CD14-positive monocyte (primary cell): ENCODE measurements at regions not wholly inside any gene's neighbourhood (a gene's known extent, or its start where the extent isn't known, plus 50 kb on each side); places are given as distances from the start of the nearest gene placed in this dataset.

ENCODE experiments used
- DNase-seq, 3 donors: peaks; one replicate each; pipeline ENCODE4 v3.0.0-alpha.2; 2011 to 2022
- H2AFZ ChIP-seq: 2 replicates; pipeline ENCODE4 v1.6.0; 2012; ENCODE audit warnings: mild to moderate bottlenecking, low read depth, low read length, inconsistent platforms; ENCODE audit not compliant: insufficient read depth, poor library complexity, severe bottlenecking
- H3K27ac ChIP-seq, 2 donors: 1 replicate in 1 of 2; 2 replicates in 1 of 2; pipeline ENCODE4 v1.5.1; 2012 to 2013; ENCODE audit warnings: low read length in 2 of 2, control low read depth in 1 of 2, inconsistent platforms in 1 of 2, low read depth in 1 of 2, mild to moderate bottlenecking in 1 of 2
- H3K27me3 ChIP-seq, 2 donors: one replicate each; pipeline versions ENCODE4 v1.6.0 to v1.6.1; 2011 to 2013; ENCODE audit warnings: low read length in 2 of 2; ENCODE audit not compliant: control insufficient read depth in 2 of 2, insufficient read depth in 2 of 2
- H3K36me3 ChIP-seq, 2 donors: replicated peaks in 1 of 2; 1 replicate in 1 of 2; 2 replicates in 1 of 2; pipeline versions ENCODE4 v1.5.1 to v1.6.1; 2012 to 2013; ENCODE audit warnings: low read length in 2 of 2, control low read depth in 1 of 2, inconsistent platforms in 1 of 2, mild to moderate bottlenecking in 1 of 2; ENCODE audit not compliant: insufficient read depth in 2 of 2, control insufficient read depth in 1 of 2
- H3K4me1 ChIP-seq, 2 donors: 1 replicate in 1 of 2; 2 replicates in 1 of 2; pipeline versions ENCODE4 v1.5.1 to v1.6.1; 2012 to 2013; ENCODE audit warnings: low read length in 2 of 2, control low read depth in 1 of 2, inconsistent platforms in 1 of 2, mild to moderate bottlenecking in 1 of 2, moderate library complexity in 1 of 2; ENCODE audit not compliant: insufficient read depth in 2 of 2, control insufficient read depth in 1 of 2
- H3K4me2 ChIP-seq: replicated peaks from 2 replicates; pipeline ENCODE3; 2012; ENCODE audit warnings: low read length, moderate library complexity, mild to moderate bottlenecking; ENCODE audit not compliant: poor library complexity, severe bottlenecking; ENCODE audit errors: extremely low read depth
- H3K4me3 ChIP-seq, 3 experiments: fragments of 200-600 bp in 1 of 3; sonication (generic) in 1 of 3; replicated peaks in 1 of 3; 1 replicate in 2 of 3; 2 replicates in 1 of 3; pipeline ENCODE4 v1.5.1; 2011 to 2013; ENCODE audit warnings: low read length in 3 of 3, mild to moderate bottlenecking in 3 of 3, control low read depth in 2 of 3, low read depth in 2 of 3, inconsistent platforms in 1 of 3, moderate library complexity in 1 of 3
- H3K79me2 ChIP-seq: 2 replicates; pipeline ENCODE4 v1.6.0; 2012; ENCODE audit warnings: mild to moderate bottlenecking, control low read depth, inconsistent platforms, low read length, moderate library complexity; ENCODE audit not compliant: insufficient read depth
- H3K9ac ChIP-seq: 2 replicates; pipeline ENCODE4 v1.6.0; 2017; ENCODE audit warnings: low read length, mild to moderate bottlenecking; ENCODE audit not compliant: insufficient read depth, poor library complexity, severe bottlenecking
- H3K9me3 ChIP-seq, 2 donors: replicated peaks in 1 of 2; 1 replicate in 1 of 2; 2 replicates in 1 of 2; pipeline versions ENCODE4 v1.5.1 to v1.6.1; 2012 to 2013; ENCODE audit warnings: low read length in 2 of 2, control low read depth in 1 of 2; ENCODE audit not compliant: control insufficient read depth in 1 of 2, insufficient read depth in 1 of 2
- H4K20me1 ChIP-seq: 2 replicates; pipeline ENCODE4 v1.6.0; 2012; ENCODE audit warnings: mild to moderate bottlenecking, low read length, control low read depth, moderate library complexity; ENCODE audit not compliant: insufficient read depth
- H3K27ac Mint-ChIP-seq, 7 donors: one replicate each; pipeline ENCODE4 v1.8.0; 2020; ENCODE audit warnings: mild to moderate bottlenecking in 7 of 7, mixed read lengths in 7 of 7, moderate library complexity in 6 of 7, inconsistent platforms in 2 of 7
- H3K27me3 Mint-ChIP-seq, 3 donors: one replicate each; pipeline ENCODE4 v1.8.0; 2021 to 2022; ENCODE audit warnings: low read depth in 3 of 3, mild to moderate bottlenecking in 3 of 3, mixed read lengths in 3 of 3, moderate library complexity in 3 of 3, inconsistent platforms in 1 of 3
- H3K36me3 Mint-ChIP-seq, 2 donors: one replicate each; pipeline ENCODE4 v1.8.0; 2020; ENCODE audit warnings: mixed read lengths in 2 of 2, inconsistent platforms in 1 of 2, mild to moderate bottlenecking in 1 of 2
- H3K4me1 Mint-ChIP-seq: one replicate; pipeline ENCODE4 v1.8.0; 2020; ENCODE audit warnings: mild to moderate bottlenecking, mixed read lengths
- H3K4me3 Mint-ChIP-seq, 2 donors: one replicate each; pipeline ENCODE4 v1.8.0; 2020; ENCODE audit warnings: mild to moderate bottlenecking in 2 of 2, mixed read lengths in 2 of 2, moderate library complexity in 1 of 2
- H3K9me3 Mint-ChIP-seq, 7 donors: one replicate each; pipeline ENCODE4 v1.8.0; 2020 to 2022; ENCODE audit warnings: mixed read lengths in 7 of 7, mild to moderate bottlenecking in 6 of 7, moderate library complexity in 6 of 7, inconsistent platforms in 2 of 7
- WGBS: methylation state at CpG from one replicate; pipeline ENCODE4 v1.1.5; 2013; ENCODE audit warnings: missing lambda C conversion rate; ENCODE audit not compliant: insufficient coverage; 5-methylcytosine and 5-hydroxymethylcytosine counted together
- intact Hi-C, 2 donors: fragments of 100-400 bp; cut with micrococcal nuclease; formaldehyde crosslinking; loops; one replicate each; pipeline versions ENCODE4 v1.15.0 to v1.15.1; 2023
- TF ChIP-seq, protein P1 (sequence below): fragments of 200-600 bp; IDR thresholded peaks from one replicate; pipeline ENCODE4 v1.8.0; 2022; ENCODE audit warnings: antibody characterized with exemption, mild to moderate bottlenecking

DNA sequence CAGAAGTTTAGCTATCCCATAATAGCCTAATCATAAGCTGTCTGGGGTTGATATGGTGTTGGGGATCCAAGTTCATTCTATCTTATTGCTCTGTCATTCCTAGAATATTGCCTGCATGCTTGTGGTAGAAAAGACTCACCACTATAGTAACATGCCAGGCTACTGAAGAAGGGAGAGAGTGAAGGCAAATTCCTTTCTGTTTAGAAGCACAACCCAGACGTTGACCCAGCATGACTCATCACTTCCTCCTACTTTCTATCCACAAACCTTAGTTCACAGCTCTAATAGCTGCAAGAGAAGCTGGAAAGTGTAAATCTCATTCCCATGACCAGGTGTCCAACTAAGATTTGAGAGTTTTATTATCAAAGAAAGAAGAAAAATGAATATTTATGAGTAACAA is 57.8 kb upstream of the NMD3 start:
- Histone ChIP-seq H3K4me1 (no peaks in the 10 kb centered on the region), H3K36me3 (no peaks in the 10 kb centered on the region), H3K9me3 (peaks cover 10 to 19% of the 10 kb centered on the region in 2 donors), H3K4me2 (no peak overlapping the region), H2AFZ (no peak overlapping the region), H3K27me3 (no peaks in the 10 kb centered on the region), H3K9ac (no peak overlapping the region), H3K27ac (no peak overlapping the region), H3K79me2 (no peaks in the 10 kb centered on the region), H3K4me3 (no peak overlapping the region), H4K20me1 (no peaks in the 10 kb centered on the region)
- Mint-ChIP-seq H3K4me3 (no peak overlapping the region), H3K9me3 (peaks cover 0 to 22% (median 10%) of the 10 kb centered on the region in 7 donors), H3K27me3 (no peaks in the 10 kb centered on the region), H3K27ac (no peak overlapping the region), H3K4me1 (no peaks in the 10 kb centered on the region), H3K36me3 (no peaks in the 10 kb centered on the region)
- no peak for DNase-seq
- no CpG with 5 or more reads among the region's 1 CpG for WGBS
- intact Hi-C loops, result no loop called here
- TF ChIP-seq, protein P1, sequence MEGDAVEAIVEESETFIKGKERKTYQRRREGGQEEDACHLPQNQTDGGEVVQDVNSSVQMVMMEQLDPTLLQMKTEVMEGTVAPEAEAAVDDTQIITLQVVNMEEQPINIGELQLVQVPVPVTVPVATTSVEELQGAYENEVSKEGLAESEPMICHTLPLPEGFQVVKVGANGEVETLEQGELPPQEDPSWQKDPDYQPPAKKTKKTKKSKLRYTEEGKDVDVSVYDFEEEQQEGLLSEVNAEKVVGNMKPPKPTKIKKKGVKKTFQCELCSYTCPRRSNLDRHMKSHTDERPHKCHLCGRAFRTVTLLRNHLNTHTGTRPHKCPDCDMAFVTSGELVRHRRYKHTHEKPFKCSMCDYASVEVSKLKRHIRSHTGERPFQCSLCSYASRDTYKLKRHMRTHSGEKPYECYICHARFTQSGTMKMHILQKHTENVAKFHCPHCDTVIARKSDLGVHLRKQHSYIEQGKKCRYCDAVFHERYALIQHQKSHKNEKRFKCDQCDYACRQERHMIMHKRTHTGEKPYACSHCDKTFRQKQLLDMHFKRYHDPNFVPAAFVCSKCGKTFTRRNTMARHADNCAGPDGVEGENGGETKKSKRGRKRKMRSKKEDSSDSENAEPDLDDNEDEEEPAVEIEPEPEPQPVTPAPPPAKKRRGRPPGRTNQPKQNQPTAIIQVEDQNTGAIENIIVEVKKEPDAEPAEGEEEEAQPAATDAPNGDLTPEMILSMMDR, result no peak

DNA sequence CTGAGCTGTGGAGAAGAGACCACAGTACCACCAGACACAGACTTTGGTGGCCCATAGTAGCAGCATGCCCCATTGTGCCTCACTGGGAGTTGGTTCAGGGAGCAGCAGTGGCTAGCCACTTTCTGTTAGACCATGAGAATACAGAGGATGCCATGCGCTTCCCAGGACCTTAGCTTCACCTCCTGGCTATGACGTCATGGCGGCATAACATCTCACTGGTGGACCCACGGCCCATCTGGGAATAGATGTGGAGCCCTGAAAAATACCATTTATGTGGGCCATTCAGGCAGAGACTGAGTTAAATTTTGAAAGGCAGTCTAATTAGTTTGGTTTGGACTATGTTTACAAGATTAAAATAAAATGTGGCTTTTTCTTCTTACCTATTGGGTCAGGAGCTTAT is 55.1 kb upstream of the NMD3 start:
- no peak overlapping the region for H3K9ac ChIP-seq
- no peak overlapping the region for H2AFZ ChIP-seq
- no peak overlapping the region for H3K27ac ChIP-seq
- intact Hi-C loops, result no loop called here
- no peaks in the 10 kb centered on the region for H3K27me3 Mint-ChIP-seq
- H3K27ac Mint-ChIP-seq, result no peak overlapping the region
- no peaks in the 10 kb centered on the region for H3K27me3 ChIP-seq
- no peaks in the 10 kb centered on the region for H3K79me2 ChIP-seq
- TF ChIP-seq, protein P1, result no peak
- H3K4me3 Mint-ChIP-seq, result no peak overlapping the region
- H3K4me3 ChIP-seq, result no peak overlapping the region
- H3K4me1 ChIP-seq, result no peaks in the 10 kb centered on the region
- no peaks in the 10 kb centered on the region for H3K36me3 ChIP-seq
- 86% methylated on average over 2 of the region's 4 CpGs for WGBS
- peaks cover 0 to 19% (median 7%) of the 10 kb centered on the region in 7 donors for H3K9me3 Mint-ChIP-seq
- H3K4me2 ChIP-seq, result no peak overlapping the region
- H3K4me1 Mint-ChIP-seq, result no peaks in the 10 kb centered on the region
- H3K9me3 ChIP-seq, result peaks cover 10 to 19% of the 10 kb centered on the region in 2 donors
- H3K36me3 Mint-ChIP-seq, result no peaks in the 10 kb centered on the region
- no peaks in the 10 kb centered on the region for H4K20me1 ChIP-seq
- DNase-seq, result no peak
